Fibroblast of skin of left quadriceps (primary cell): ENCODE measurements at regions not wholly inside any gene's neighbourhood (a gene's known extent, or its start where the extent isn't known, plus 50 kb on each side); places are given as distances from the start of the nearest gene placed in this dataset.
"Not testable (repeated sequence)": the region's sequence is repeated elsewhere in the genome, so short reads cannot be mapped to it uniquely, and the experiment has no call there.

Source experiments
- DNase-seq, 2 experiments: peaks; one replicate each; pipeline ENCODE4 v3.0.0-alpha.2; 2013; ENCODE audit warnings: low read depth in 2 of 2

- no peak for DNase-seq
Observed at GRCh38 chr2:16394072-16394985, 271.3 kb downstream of the CYRIA start.

- no peak for DNase-seq
Observed at GRCh38 chr2:16393500-16394071, 272.0 kb downstream of the CYRIA start.

- DNase-seq, result no peak
Observed at GRCh38 chr2:16392647-16393499, 272.8 kb downstream of the CYRIA start.

GRCh38 chr2:16391986-16392385, 273.6 kb downstream of the CYRIA start:
- DNase-seq, result no peak

GRCh38 chr2:16390561-16390960, 275.1 kb downstream of the CYRIA start:
- no peak for DNase-seq

- DNase-seq, result no peak
Observed at GRCh38 chr2:16389611-16390010, 276.0 kb downstream of the CYRIA start.

GRCh38 chr2:16388199-16388830, 277.3 kb downstream of the CYRIA start:
- not testable (repeated sequence) for DNase-seq

GRCh38 chr2:16387461-16387984, 278.1 kb downstream of the CYRIA start:
- DNase-seq, result no peak

GRCh38 chr2:16386431-16386830, 279.2 kb downstream of the CYRIA start:
- no peak for DNase-seq

GRCh38 chr2:16386031-16386430, 279.6 kb downstream of the CYRIA start:
- DNase-seq, result no peak

GRCh38 chr2:16385341-16385740, 280.3 kb downstream of the CYRIA start:
- DNase-seq, result no peak

GRCh38 chr2:16383411-16383810, 282.2 kb downstream of the CYRIA start:
- DNase-seq, result no peak

- no peak for DNase-seq
Observed at GRCh38 chr2:16382451-16382850, 283.2 kb downstream of the CYRIA start.

- no peak for DNase-seq
Observed at GRCh38 chr2:16381511-16381910, 284.1 kb downstream of the CYRIA start.

- DNase-seq, result not testable (repeated sequence)
Observed at GRCh38 chr2:16379901-16380300, 285.7 kb downstream of the CYRIA start.

- not testable (repeated sequence) for DNase-seq
Observed at GRCh38 chr2:16379061-16379460, 286.6 kb downstream of the CYRIA start.

GRCh38 chr2:16378031-16378430, 287.6 kb downstream of the CYRIA start:
- no peak for DNase-seq

- DNase-seq, result no peak
Observed at GRCh38 chr2:16375981-16376380, 289.7 kb downstream of the CYRIA start.

- no peak for DNase-seq
Observed at GRCh38 chr2:16375351-16375750, 290.3 kb downstream of the CYRIA start.

- no peak for DNase-seq
Observed at GRCh38 chr2:16374671-16375070, 291.0 kb downstream of the CYRIA start.

GRCh38 chr2:16373341-16373740, 292.3 kb downstream of the CYRIA start:
- DNase-seq, result no peak

- DNase-seq, result no peak
Observed at GRCh38 chr2:16371751-16372150, 293.9 kb downstream of the CYRIA start.
